ENCODE measurements at regions not wholly inside any gene's neighbourhood (a gene's known extent, or its start where the extent isn't known, plus 50 kb on each side); places are given as distances from the start of the nearest gene placed in this dataset.

DNA sequence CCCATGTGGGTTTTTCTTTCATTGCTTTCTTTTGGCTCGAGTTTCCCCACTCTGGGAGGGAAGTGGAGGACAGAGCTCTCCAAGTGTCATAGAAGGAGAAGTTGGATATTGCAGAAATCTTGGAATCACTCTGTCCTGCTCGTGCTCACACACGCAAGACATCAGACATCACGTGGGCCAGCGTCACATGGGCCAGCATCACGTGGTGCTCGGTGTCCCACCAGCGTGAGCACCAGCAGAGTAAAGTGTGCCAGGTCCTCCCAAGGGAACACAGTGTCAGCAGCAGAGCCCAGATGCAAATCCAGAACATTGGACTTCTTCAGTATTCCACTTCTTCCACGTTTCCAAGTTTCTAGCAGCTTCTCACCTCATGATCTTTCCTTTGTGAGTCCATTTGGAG lies 327.0 kb downstream of the FOXL1 start:
- Mint-ChIP-seq H3K27ac (no peak overlapping the region), H3K27me3 (peaks cover 4 to 9% (median 7%) of the 10 kb centered on the region in 3 donors), H3K9me3 (no peaks in the 10 kb centered on the region), H3K4me1 (no peaks in the 10 kb centered on the region), H3K36me3 (no peaks in the 10 kb centered on the region), H3K4me3 (no peak overlapping the region)
- ATAC-seq (ENCODE audit: low read depth in 2 of 2) (no peak), DNase-seq (no peak)

DNA sequence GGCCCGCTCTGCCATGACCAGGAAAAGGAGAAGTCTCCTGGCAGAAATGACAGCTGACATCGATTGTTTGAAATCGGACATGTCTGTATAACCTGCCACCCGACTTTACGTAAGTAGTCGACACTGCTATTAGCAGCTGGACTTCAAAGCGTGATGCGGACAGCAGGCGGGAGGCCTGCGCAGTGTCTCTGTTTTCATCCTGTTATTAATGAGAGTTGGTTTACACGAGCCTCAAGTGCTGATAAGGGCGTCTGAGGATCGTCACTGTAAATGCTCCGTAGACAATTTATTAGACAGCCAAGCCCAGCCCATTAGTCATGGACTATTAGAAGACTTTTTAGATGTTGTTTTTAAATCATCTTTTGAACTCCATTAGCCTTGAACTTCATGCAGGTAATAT lies 328.3 kb downstream of the FOXL1 start:
- DNase-seq (no peak), ATAC-seq (ENCODE audit: low read depth in 2 of 2) (no peak)
- Mint-ChIP-seq H3K27ac (no peak overlapping the region), H3K36me3 (no peaks in the 10 kb centered on the region), H3K4me1 (no peaks in the 10 kb centered on the region), H3K9me3 (peaks cover 0 to 3% (median 0%) of the 10 kb centered on the region in 7 donors), H3K27me3 (peaks cover 7 to 9% (median 9%) of the 10 kb centered on the region in 3 donors), H3K4me3 (no peak overlapping the region)

DNA sequence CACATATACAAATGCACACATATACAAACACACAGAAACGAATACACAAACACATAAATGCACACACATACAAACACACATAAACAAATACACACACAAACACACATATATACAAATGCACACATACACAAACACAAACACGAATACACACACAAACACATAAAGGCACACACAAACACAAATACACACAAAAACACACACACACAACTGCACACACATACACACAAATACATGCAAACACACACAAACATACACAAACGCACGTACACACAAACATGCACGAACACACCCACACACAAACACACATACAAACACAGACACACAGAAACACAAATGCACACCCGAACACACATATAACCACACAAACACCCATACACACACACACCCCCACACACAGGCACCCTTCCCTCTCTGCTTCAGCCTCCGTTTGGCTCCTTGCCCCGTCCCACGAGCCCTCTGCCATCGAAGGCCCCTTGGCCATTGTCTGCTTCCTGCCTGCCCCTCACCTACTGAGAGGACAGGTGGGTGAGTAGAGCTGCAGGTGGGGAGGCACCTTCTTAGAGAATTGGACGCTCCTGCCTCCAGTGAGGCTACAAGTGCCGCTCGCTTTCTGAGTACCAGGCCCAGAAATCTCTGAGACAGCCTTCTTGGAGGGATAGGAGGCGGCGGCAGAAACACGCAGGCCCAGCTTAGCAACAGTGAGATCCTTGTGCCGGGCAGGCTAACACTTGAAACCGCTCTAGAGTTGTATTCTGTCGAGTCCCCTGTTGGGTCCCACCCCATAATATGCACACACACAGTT lies 331.2 kb downstream of the FOXL1 start:
- no peaks in the 10 kb centered on the region for H3K36me3 Mint-ChIP-seq
- no peaks in the 10 kb centered on the region for H3K4me1 Mint-ChIP-seq
- H3K27ac Mint-ChIP-seq = no peak overlapping the region
- no peak for ATAC-seq (ENCODE audit: low read depth in 2 of 2)
- H3K9me3 Mint-ChIP-seq = peaks cover 0 to 3% (median 0%) of the 10 kb centered on the region in 7 donors
- no peak overlapping the region for H3K4me3 Mint-ChIP-seq
- no peak for DNase-seq
- H3K27me3 Mint-ChIP-seq = peaks cover 0 to 14% (median 5%) of the 10 kb centered on the region in 3 donors

DNA sequence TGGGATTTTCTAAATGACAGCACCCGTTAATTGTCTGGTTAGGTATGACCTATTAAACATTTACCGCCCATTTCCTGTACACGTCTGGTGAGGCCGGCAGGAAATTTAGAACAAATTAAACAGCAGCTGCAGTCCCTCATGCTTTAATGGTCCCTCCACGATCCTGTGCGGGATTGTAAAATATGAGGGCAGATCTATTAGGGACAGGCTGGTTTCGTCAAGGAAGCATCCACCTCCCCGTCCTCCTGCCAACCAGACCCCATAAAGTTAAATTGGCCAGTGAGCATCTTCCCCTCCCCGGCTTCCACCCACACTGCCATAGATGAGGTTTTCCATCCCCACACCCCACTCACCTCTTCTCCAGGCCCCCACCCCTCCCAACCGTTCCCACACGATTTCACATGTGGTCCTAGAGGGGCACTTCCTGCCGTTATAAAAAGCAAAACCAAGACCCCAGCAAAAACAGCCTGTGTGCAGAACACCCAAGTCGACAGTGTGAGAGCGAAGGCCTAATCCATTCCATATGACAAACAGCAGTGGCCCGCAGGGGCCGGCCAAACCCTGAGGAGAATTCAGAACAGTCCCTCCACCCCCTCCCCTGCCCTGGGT lies 331.9 kb downstream of the FOXL1 start:
- H3K4me1 Mint-ChIP-seq = no peaks in the 10 kb centered on the region
- H3K27me3 Mint-ChIP-seq = peaks cover 0 to 14% (median 5%) of the 10 kb centered on the region in 3 donors
- DNase-seq = no peak
- peaks cover 0 to 3% (median 0%) of the 10 kb centered on the region in 7 donors for H3K9me3 Mint-ChIP-seq
- ATAC-seq (ENCODE audit: low read depth in 2 of 2) = no peak
- H3K36me3 Mint-ChIP-seq = no peaks in the 10 kb centered on the region
- H3K27ac Mint-ChIP-seq = no peak overlapping the region
- no peak overlapping the region for H3K4me3 Mint-ChIP-seq

DNA sequence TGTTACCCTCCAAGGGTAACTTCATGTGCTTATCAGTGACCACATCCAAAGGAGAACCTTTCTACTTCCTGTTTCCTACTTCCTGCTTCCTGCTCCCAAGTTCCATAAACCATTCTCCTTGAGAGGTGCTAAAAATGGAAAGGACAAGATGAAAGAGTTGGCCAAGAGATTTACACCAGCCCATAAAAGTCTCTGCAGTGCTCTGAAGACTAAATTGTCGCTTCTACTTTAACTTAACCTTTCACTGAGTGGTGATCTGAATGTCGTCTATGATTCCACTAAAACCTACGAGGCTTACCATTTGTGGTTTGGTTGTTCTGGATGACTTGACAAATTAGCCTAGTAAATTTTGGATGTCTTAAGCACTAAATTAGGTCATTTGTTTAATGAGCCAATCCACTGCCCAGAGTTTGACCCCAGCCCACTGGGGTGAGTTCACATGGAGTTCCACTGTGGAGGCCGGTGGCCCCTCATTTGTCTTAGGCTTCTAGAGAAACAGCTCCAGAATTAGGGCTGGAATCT lies 333.1 kb downstream of the FOXL1 start:
- H3K4me3 Mint-ChIP-seq = no peak overlapping the region
- no peaks in the 10 kb centered on the region for H3K4me1 Mint-ChIP-seq
- peaks cover 0 to 18% (median 12%) of the 10 kb centered on the region in 3 donors for H3K27me3 Mint-ChIP-seq
- no peaks in the 10 kb centered on the region for H3K36me3 Mint-ChIP-seq
- ATAC-seq (ENCODE audit: low read depth in 2 of 2) (no peak), DNase-seq (no peak)
- peaks cover 0 to 3% (median 0%) of the 10 kb centered on the region in 7 donors for H3K9me3 Mint-ChIP-seq
- no peak overlapping the region for H3K27ac Mint-ChIP-seq

DNA sequence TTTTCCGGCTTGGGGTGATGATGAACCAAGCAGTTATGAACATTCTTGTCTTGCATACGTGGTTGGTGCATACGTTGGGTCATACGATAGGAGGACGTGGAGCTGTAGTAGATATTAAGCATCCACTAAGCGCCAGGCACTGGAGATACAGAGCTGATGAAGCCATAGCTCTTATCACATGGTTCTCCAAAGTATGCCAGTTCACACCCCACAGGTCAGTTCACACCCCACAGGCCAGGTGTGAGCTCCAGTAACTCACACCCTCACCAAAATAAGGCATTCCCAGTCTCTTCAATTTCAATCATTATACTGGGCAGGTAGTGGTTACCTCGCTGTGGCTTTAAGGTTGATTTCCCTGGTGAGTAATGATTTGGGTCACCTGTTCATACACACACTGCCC lies 335.5 kb downstream of the FOXL1 start:
- ATAC-seq (ENCODE audit: low read depth in 2 of 2) (no peak), DNase-seq (no peak)
- H3K4me1 Mint-ChIP-seq = no peaks in the 10 kb centered on the region
- no peak overlapping the region for H3K4me3 Mint-ChIP-seq
- H3K9me3 Mint-ChIP-seq = peaks cover 0 to 3% (median 0%) of the 10 kb centered on the region in 7 donors
- no peaks in the 10 kb centered on the region for H3K36me3 Mint-ChIP-seq
- peak overlapping the region in 1 of 6 donors; percentile 55 for H3K27ac Mint-ChIP-seq
- peaks cover 0 to 18% (median 12%) of the 10 kb centered on the region in 3 donors for H3K27me3 Mint-ChIP-seq

DNA sequence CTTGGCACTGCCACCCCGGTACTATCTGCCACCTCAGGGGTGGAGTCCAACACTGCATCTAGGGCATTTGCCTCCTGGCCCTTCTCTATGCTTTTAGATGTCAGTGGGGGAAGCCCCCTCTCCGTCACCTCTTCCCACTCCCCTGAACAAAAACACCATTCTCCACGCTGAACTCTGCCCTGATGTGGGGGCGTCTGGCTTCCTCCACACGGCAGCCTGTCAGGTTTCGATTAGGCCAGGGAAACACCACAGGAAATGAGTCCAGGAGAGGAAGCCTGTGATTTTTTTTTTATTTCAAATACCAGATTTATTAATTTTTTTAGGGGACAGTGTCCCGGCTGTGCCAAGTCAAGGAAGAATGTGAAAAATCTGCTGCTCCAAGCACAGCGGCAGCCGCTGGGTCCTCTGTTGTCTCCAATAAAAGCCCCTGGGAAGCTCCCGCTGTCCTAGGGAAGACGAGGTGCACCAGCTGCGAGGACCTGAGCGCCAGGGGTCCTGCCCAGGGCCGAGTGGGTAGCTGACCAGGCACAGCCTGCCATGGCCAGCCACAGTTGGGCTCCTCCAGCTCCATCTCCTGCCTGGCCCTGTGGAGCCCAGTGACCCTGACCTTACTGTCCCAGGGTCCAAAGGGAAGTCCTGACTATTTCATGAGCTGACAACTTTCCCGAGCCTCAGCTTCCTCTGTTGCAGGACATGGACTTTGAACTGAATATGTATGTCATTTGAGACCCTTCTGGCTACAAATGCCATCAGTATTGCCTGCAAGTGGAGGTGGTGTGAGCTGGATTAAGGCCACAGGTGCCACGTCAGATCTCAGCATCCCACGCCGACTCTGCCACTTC lies 336.7 kb downstream of the FOXL1 start:
- H3K27me3 Mint-ChIP-seq = peaks cover 0 to 24% (median 19%) of the 10 kb centered on the region in 3 donors

DNA sequence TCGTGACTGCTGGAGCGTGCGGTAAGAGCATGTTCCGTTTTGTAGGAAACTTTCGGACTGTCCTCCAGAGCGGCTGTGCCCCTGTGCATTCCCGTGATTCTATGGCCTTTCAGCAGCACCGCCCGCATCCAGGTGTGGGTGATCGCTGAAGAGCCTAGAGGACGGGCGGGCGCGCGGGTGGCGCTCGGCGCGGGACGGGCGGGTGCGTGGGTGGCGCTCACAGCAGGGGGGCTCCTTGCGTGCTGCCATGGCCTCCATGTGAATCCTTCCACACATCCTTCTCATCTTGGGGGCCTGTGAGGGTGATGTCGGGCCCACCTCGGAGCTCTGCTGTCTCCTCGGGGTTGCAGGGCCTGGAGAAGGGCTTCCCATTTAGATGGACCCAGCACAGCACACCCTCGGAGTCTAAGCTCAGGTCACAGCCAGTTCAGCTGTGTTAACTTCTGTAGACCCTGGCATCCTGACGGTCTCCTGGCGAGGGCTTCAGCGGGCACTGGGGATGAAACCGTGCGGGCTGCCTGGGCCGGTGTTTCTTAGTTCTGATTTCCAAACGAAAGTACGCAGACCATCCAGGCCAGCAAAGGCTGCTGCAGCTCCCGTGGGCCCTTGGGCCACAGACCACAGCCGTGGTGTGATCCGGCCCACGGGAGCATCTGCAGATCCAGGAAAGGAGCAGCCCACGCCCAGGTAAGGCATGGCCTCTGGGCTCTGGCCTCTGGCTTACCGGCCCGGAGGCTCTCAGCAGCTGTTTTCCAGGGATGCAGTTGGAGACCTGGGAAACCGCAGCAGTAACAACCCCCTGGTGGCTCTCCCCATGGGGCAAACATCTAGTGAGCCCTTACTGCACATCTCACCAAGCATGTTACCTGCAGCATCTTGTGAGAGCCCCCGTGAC lies 339.4 kb downstream of the FOXL1 start:
- Mint-ChIP-seq H3K27ac (no peak overlapping the region), H3K4me1 (no peaks in the 10 kb centered on the region), H3K9me3 (peaks cover 2 to 17% (median 7%) of the 10 kb centered on the region in 7 donors), H3K36me3 (peaks cover 0 to 8% of the 10 kb centered on the region in 2 donors), H3K4me3 (no peak overlapping the region), H3K27me3 (peaks cover 0 to 30% (median 21%) of the 10 kb centered on the region in 3 donors)
- ATAC-seq (ENCODE audit: low read depth in 2 of 2) (no peak), DNase-seq (no peak)

More for the DNA sequence above, 336.7 kb downstream of the FOXL1 start:
- peaks cover 0 to 3% (median 0%) of the 10 kb centered on the region in 7 donors for H3K9me3 Mint-ChIP-seq
- no peak overlapping the region for H3K27ac Mint-ChIP-seq
- H3K4me1 Mint-ChIP-seq = no peaks in the 10 kb centered on the region
- ATAC-seq (ENCODE audit: low read depth in 2 of 2) = no peak
- no peaks in the 10 kb centered on the region for H3K36me3 Mint-ChIP-seq
- DNase-seq = no peak
- no peak overlapping the region for H3K4me3 Mint-ChIP-seq

DNA sequence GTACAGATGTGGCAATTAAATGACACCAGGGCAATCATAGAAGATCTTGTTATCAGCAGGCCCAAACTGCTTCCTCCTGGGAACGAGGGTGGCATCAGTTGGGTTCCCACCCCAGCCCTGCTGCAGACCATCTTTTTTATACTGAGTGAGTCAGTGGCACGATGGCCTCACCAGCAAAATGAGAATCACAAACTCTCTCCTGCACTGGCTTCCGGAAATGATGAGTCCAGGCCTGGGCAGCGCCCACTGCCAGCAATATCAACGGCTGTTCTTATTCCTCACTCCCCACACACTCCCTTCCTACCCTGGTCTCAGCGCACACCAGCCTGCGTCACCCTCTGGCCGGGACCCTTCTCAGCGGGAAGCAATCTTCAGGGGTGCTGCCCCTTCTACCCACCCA lies 340.3 kb downstream of the FOXL1 start:
- ATAC-seq (ENCODE audit: low read depth in 2 of 2) (no peak), DNase-seq (no peak)
- peaks cover 5 to 39% (median 30%) of the 10 kb centered on the region in 3 donors for H3K27me3 Mint-ChIP-seq
- no peaks in the 10 kb centered on the region for H3K4me1 Mint-ChIP-seq
- peaks cover 0 to 13% of the 10 kb centered on the region in 2 donors for H3K36me3 Mint-ChIP-seq
- H3K4me3 Mint-ChIP-seq = no peak overlapping the region
- H3K27ac Mint-ChIP-seq = no peak overlapping the region
- peaks cover 4 to 24% (median 8%) of the 10 kb centered on the region in 7 donors for H3K9me3 Mint-ChIP-seq

DNA sequence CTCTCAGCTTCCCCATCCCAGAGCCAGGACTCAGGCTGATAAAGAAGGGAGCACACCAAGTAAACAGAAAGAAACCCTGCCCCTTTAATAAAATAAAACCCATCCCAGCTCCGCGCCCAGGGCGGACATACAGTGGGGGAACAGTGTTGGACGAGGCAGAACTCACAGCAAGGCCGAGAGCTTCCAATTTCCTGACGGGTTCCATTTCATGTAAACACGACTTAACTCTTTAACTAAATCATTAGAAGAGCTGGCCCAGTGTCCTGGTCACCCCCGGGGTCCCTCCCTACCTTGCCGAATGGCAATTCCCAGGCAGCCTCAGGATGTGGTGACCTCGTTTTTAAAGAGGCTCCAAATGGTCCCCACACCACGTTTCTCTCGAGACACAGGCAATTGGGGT lies 340.7 kb downstream of the FOXL1 start:
- Mint-ChIP-seq H3K27ac (no peak overlapping the region), H3K36me3 (peaks cover 0 to 15% of the 10 kb centered on the region in 2 donors), H3K27me3 (peaks cover 10 to 44% (median 31%) of the 10 kb centered on the region in 3 donors), H3K9me3 (peaks cover 4 to 28% (median 8%) of the 10 kb centered on the region in 7 donors), H3K4me3 (peak overlapping the region in 1 of 8 donors; percentile 56), H3K4me1 (no peaks in the 10 kb centered on the region)
- DNase-seq = no peak
- ATAC-seq (ENCODE audit: low read depth in 2 of 2) = no peak

DNA sequence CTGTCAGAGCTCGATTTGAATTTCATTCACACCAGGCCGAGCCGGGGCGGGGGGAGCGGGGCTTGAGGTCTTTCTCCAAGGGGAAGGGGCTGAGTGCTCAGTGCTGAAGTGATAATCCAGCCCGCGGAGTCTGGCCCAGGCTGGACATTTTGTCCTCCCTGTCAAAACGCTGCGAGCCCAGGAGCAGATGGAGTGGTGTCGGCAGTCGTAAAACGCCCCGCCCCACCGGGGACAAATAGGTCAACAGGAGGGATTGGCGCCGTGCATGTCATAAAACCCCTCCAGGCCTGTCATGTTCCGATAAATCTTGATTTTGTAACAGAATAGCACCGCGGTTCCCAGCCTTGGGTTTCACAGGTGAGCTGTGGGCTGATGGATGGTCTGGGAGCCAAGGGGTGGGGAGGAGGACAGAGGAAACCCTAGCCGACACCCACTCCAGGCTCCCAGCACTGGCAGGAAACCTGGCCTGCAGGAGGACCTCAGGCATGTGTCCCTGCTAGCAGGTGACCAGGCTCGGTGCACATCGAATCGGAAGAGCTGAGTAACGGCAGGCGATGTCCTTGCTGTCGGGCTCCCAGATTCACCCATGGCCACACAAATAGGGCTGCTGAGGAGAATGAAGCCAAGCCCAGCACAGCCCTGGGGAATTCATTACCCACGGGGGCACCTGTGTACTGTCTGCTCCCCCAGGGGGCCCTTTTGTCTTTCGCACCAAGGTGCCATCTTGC lies 341.4 kb downstream of the FOXL1 start:
- H3K27ac Mint-ChIP-seq = no peak overlapping the region
- no peaks in the 10 kb centered on the region for H3K4me1 Mint-ChIP-seq
- DNase-seq (no peak), ATAC-seq (ENCODE audit: low read depth in 2 of 2) (no peak)
- peaks cover 0 to 15% of the 10 kb centered on the region in 2 donors for H3K36me3 Mint-ChIP-seq
- H3K27me3 Mint-ChIP-seq = peaks cover 16 to 50% (median 34%) of the 10 kb centered on the region in 3 donors
- H3K4me3 Mint-ChIP-seq = peak overlapping the region in 1 of 8 donors; percentile 25
- H3K9me3 Mint-ChIP-seq = peaks cover 4 to 28% (median 8%) of the 10 kb centered on the region in 7 donors

DNA sequence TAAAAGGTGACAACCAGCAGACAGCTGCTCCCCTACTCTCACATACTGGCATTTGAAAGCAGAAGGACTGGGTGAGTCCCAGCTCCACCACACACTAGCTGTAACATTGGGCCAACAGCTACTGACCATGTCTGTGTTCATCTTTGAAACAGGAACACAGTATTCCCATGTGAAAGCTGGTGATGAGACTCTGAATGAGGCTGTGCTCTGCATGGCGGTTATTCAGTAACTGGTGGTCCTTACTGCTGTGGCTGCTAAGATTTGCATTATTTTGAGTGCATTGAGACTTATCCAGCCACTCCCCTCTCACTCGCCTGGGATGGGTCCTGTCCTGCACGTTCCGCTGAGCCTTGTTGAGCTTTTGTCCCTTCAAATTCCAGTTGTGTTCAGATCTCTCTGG lies 342.9 kb downstream of the FOXL1 start:
- H3K9me3 Mint-ChIP-seq = peaks cover 4 to 28% (median 10%) of the 10 kb centered on the region in 7 donors
- peaks cover 0 to 15% of the 10 kb centered on the region in 2 donors for H3K36me3 Mint-ChIP-seq
- no peak for DNase-seq
- H3K4me3 Mint-ChIP-seq = no peak overlapping the region
- H3K4me1 Mint-ChIP-seq = no peaks in the 10 kb centered on the region
- ATAC-seq (ENCODE audit: low read depth in 2 of 2) = no peak
- peaks cover 31 to 58% (median 33%) of the 10 kb centered on the region in 3 donors for H3K27me3 Mint-ChIP-seq
- no peak overlapping the region for H3K27ac Mint-ChIP-seq
